Heart left ventricle (tissue), 16 donors: ENCODE measurements at regions not wholly inside any gene's neighbourhood (a gene's known extent, or its start where the extent isn't known, plus 50 kb on each side); places are given as distances from the start of the nearest gene placed in this dataset.
"Not testable (repeated sequence)": the region's sequence is repeated elsewhere in the genome, so short reads cannot be mapped to it uniquely, and the experiment has no call there.

Experiments used
- ATAC-seq, 4 donors: fragments of 200-7000 bp; cut with Tn5 transposase; one replicate each; pipeline ENCODE4 v1.9.1; 2020 to 2022; ENCODE audit warnings: moderate library complexity in 4 of 4, mild to moderate bottlenecking in 3 of 4, moderate number of reproducible peaks in 1 of 4
- DNase-seq, 5 donors: peaks; one replicate each; pipeline ENCODE4 v3.0.0-alpha.2; 2020
- H3K27ac ChIP-seq, 12 donors: fragments of 200-600 bp; sonication (generic) in 4 of 12; one replicate each; pipeline versions ENCODE4 v1.5.0 to v1.8.0; 2016 to 2022; ENCODE audit warnings: mild to moderate bottlenecking in 2 of 12
- H3K27me3 ChIP-seq, 9 donors: fragments of 200-600 bp; sonication (generic) in 2 of 9; one replicate each; pipeline versions ENCODE4 v1.5.1 to v1.8.0; 2016 to 2022; ENCODE audit warnings: mild to moderate bottlenecking in 3 of 9
- H3K36me3 ChIP-seq, 9 donors: fragments of 200-600 bp; sonication (generic) in 2 of 9; one replicate each; pipeline versions ENCODE4 v1.5.0 to v1.8.0; 2018 to 2022; ENCODE audit warnings: mild to moderate bottlenecking in 2 of 9
- H3K4me1 ChIP-seq, 12 donors: fragments of 200-600 bp; sonication (generic) in 4 of 12; one replicate each; pipeline versions ENCODE4 v1.5.0 to v1.8.0; 2016 to 2022; ENCODE audit warnings: mild to moderate bottlenecking in 3 of 12
- H3K4me3 ChIP-seq, 12 donors: fragments of 200-600 bp; sonication (generic) in 4 of 12; one replicate each; pipeline versions ENCODE4 v1.5.0 to v1.8.0; 2017 to 2022; ENCODE audit warnings: mild to moderate bottlenecking in 9 of 12, moderate library complexity in 4 of 12
- H3K9me3 ChIP-seq, 12 donors: fragments of 200-600 bp; sonication (generic) in 4 of 12; one replicate each; pipeline versions ENCODE4 v1.5.0 to v1.8.0; 2016 to 2022; ENCODE audit warnings: mild to moderate bottlenecking in 1 of 12
- CTCF ChIP-seq, 12 donors: fragments of 200-600 bp; sonication (generic) in 4 of 12; IDR thresholded peaks; one replicate each; pipeline versions ENCODE4 v1.5.0 to v1.8.0; 2018 to 2022; ENCODE audit warnings: antibody characterized with exemption in 12 of 12, mild to moderate bottlenecking in 5 of 12
- POLR2A ChIP-seq, 2 donors: fragments of 450-650 bp; IDR thresholded peaks; one replicate each; pipeline ENCODE4 v1.6.1; 2017; ENCODE audit warnings: antibody characterized with exemption in 2 of 2, mild to moderate bottlenecking in 2 of 2, moderate library complexity in 2 of 2
- WGBS, 4 donors: extraction: QIAGEN DNeasy Blood & Tissue Kit in 2 of 4; methylation state at CpG; one replicate each; pipeline versions ENCODE4 v1.1.5 to v1.1.7; 2013 to 2018; 5-methylcytosine and 5-hydroxymethylcytosine counted together
- intact Hi-C, 10 donors: fragments of 100-400 bp; cut with DNase I; formaldehyde crosslinking; loops; one replicate each; pipeline versions ENCODE4 v1.11.1 to v1.14.2; 2022
- donor health status: ischemic (EF 13 %, LVEDD 7.1; RV severe dilation, severe dysfunction).
- donor health status: healthy with polysubstance abuse.
- donor health status: DM: no; HTN: yes; CAD: no.
- donor health status: DM: no; HTN: no; CAD: no.
- donor health status: ischemic (EF 25% LVEDD 6.9; RV normal size, moderate dysfunction).
- donor health status: ischemic (EF 25% LVEDD 5.7; RV mildly dilated, moderate dysfunction).
- donor health status: healthy.
- donor health status: DM: yes; HTN: yes; CAD: no.
- donor health status: ischemic (EF 35%, LVEDD 5.7; RV mildly dilated, moderate dysfunction).
- donor health status: nonischemic (EF 11% LVEDD 7.7; RV severe dilation, severe dysfunction).
- donor health status: DM: yes; HTN: yes; CAD: no.
- donor health status: PGD.
- donor health status: ischemic (EF 29% LVEDD 5.4; RV normal size, mild dysfunction).
- donor health status: nonischemic (EF 23%, LVEDD 6.1; RV moderate dilation, normal function).

- no peaks in the 10 kb centered on the region for H3K9me3 ChIP-seq
- H3K27me3 ChIP-seq: peaks cover 0 to 3% (median 0%) of the 10 kb centered on the region in 9 donors
- H3K4me1 ChIP-seq: no peaks in the 10 kb centered on the region
- WGBS, 4 donors: 86 to 94% (median 90%) methylated on average over 6 of the region's 6 CpGs
- no peak for ATAC-seq
- H3K4me3 ChIP-seq: no peak overlapping the region
- H3K36me3 ChIP-seq: no peaks in the 10 kb centered on the region
- TF ChIP-seq POLR2A (IDR thresholded peaks at IDR 0.05) (no peak), CTCF (IDR thresholded peaks at IDR 0.05) (no peak)
- no peak overlapping the region for H3K27ac ChIP-seq
- DNase-seq: no peak
- intact Hi-C loops: no loop called here
Measured at GRCh38 chr15:98103570-98103969, 143.1 kb downstream of the ARRDC4 start.

GRCh38 chr15:98104386-98105151 is 144.1 kb downstream of the ARRDC4 start:
- H3K27ac ChIP-seq, H3K36me3 ChIP-seq, H3K4me3 ChIP-seq, intact Hi-C loops, DNase-seq, ATAC-seq, H3K4me1 ChIP-seq, H3K9me3 ChIP-seq: not testable (repeated sequence)
- H3K27me3 ChIP-seq: peaks cover 0 to 13% (median 0%) of the 10 kb centered on the region in 9 donors
- WGBS, 4 donors: 84 to 91% (median 88%) methylated on average over 38 to 53 of the region's 53 CpGs

GRCh38 chr15:98106615-98107194 is 146.2 kb downstream of the ARRDC4 start:
- 41 to 61% (median 46%) methylated on average over 7 to 10 of the region's 10 CpGs for WGBS, 4 donors
- H3K36me3 ChIP-seq, DNase-seq, H3K27ac ChIP-seq, H3K9me3 ChIP-seq, H3K4me1 ChIP-seq, H3K4me3 ChIP-seq, intact Hi-C loops, ATAC-seq: not testable (repeated sequence)
- peaks cover 0 to 16% (median 0%) of the 10 kb centered on the region in 9 donors for H3K27me3 ChIP-seq

- no peak overlapping the region for H3K4me3 ChIP-seq
- TF ChIP-seq CTCF (IDR thresholded peaks at IDR 0.05): no peak
- TF ChIP-seq POLR2A (IDR thresholded peaks at IDR 0.05): no peak
- ATAC-seq (no peak), DNase-seq (no peak)
- H3K27me3 ChIP-seq: peaks cover 0 to 16% (median 0%) of the 10 kb centered on the region in 9 donors
- intact Hi-C loops: no loop called here
- H3K27ac ChIP-seq: no peak overlapping the region
- no peaks in the 10 kb centered on the region for H3K4me1 ChIP-seq
- H3K9me3 ChIP-seq: no peaks in the 10 kb centered on the region
- H3K36me3 ChIP-seq: no peaks in the 10 kb centered on the region
- 36 to 57% (median 43%) methylated on average over 3 of the region's 3 CpGs for WGBS, 4 donors
Measured at GRCh38 chr15:98111806-98112205, 151.3 kb downstream of the ARRDC4 start.

- TF ChIP-seq POLR2A (IDR thresholded peaks at IDR 0.05): no peak
- Histone ChIP-seq H3K27ac (no peak overlapping the region), H3K27me3 (peaks cover 0 to 15% (median 0%) of the 10 kb centered on the region in 9 donors), H3K4me3 (no peak overlapping the region), H3K36me3 (no peaks in the 10 kb centered on the region), H3K9me3 (no peaks in the 10 kb centered on the region), H3K4me1 (no peaks in the 10 kb centered on the region)
- intact Hi-C loops: no loop called here
- DNase-seq (no peak), ATAC-seq (no peak)
- 87 to 95% (median 89%) methylated on average over 5 of the region's 5 CpGs for WGBS, 4 donors
Measured at GRCh38 chr15:98113327-98113726, 152.8 kb downstream of the ARRDC4 start.
